ENCODE measurements at regions not wholly inside any gene's neighbourhood (a gene's known extent, or its start where the extent isn't known, plus 50 kb on each side); places are given as distances from the start of the nearest gene placed in this dataset.

- H3K27me3 ChIP-seq (ENCODE audit: insufficient read depth, low read length): no peaks in the 10 kb centered on the region
- no peaks in the 10 kb centered on the region for H4K20me1 ChIP-seq (ENCODE audit: insufficient read depth, low read length)
- no peaks in the 10 kb centered on the region for H3K79me2 ChIP-seq (ENCODE audit: insufficient read depth, low read length)
- H3K4me2 ChIP-seq (ENCODE audit: insufficient read depth, low read length): no peak overlapping the region
- no peak for DNase-seq (ENCODE audit: insufficient read length, low spot score, missing footprints)
- H3K27ac ChIP-seq (ENCODE audit: low read depth, low read length): no peak overlapping the region
- H3K4me3 ChIP-seq (ENCODE audit: insufficient read depth, low read length): no peak overlapping the region
- H3K36me3 ChIP-seq (ENCODE audit: insufficient read depth, low read length): no peaks in the 10 kb centered on the region
- no peaks in the 10 kb centered on the region for H3K4me1 ChIP-seq (ENCODE audit: insufficient read depth, low read length)
- TF ChIP-seq CTCF (IDR thresholded peaks at IDR 0.05; ENCODE audit: extremely low read depth, low read depth, low read length): no peak
- peaks cover 2% of the 10 kb centered on the region for H3K9me3 ChIP-seq (ENCODE audit: low read depth, low read length)
- H2AFZ ChIP-seq (ENCODE audit: low read length): no peak overlapping the region
Observed at GRCh38 chr13:70388935-70389334, 280.7 kb upstream of the KLHL1 start.

GRCh38 chr13:70386919-70387318, 278.7 kb upstream of the KLHL1 start:
- Histone ChIP-seq H3K27ac (ENCODE audit: low read depth, low read length) (no peak overlapping the region), H3K4me3 (ENCODE audit: insufficient read depth, low read length) (no peak overlapping the region), H3K27me3 (ENCODE audit: insufficient read depth, low read length) (no peaks in the 10 kb centered on the region), H3K79me2 (ENCODE audit: insufficient read depth, low read length) (no peaks in the 10 kb centered on the region), H2AFZ (ENCODE audit: low read length) (no peak overlapping the region), H3K4me1 (ENCODE audit: insufficient read depth, low read length) (no peaks in the 10 kb centered on the region), H3K9me3 (ENCODE audit: low read depth, low read length) (peaks cover 2% of the 10 kb centered on the region), H3K4me2 (ENCODE audit: insufficient read depth, low read length) (no peak overlapping the region), H3K36me3 (ENCODE audit: insufficient read depth, low read length) (no peaks in the 10 kb centered on the region), H4K20me1 (ENCODE audit: insufficient read depth, low read length) (no peaks in the 10 kb centered on the region)
- no peak for DNase-seq (ENCODE audit: insufficient read length, low spot score, missing footprints)
- TF ChIP-seq CTCF (IDR thresholded peaks at IDR 0.05; ENCODE audit: extremely low read depth, low read depth, low read length): no peak

- peaks cover 2% of the 10 kb centered on the region for H3K9me3 ChIP-seq (ENCODE audit: low read depth, low read length)
- no peaks in the 10 kb centered on the region for H3K27me3 ChIP-seq (ENCODE audit: insufficient read depth, low read length)
- H2AFZ ChIP-seq (ENCODE audit: low read length): no peak overlapping the region
- H3K27ac ChIP-seq (ENCODE audit: low read depth, low read length): no peak overlapping the region
- no peaks in the 10 kb centered on the region for H4K20me1 ChIP-seq (ENCODE audit: insufficient read depth, low read length)
- H3K4me2 ChIP-seq (ENCODE audit: insufficient read depth, low read length): no peak overlapping the region
- DNase-seq (ENCODE audit: insufficient read length, low spot score, missing footprints): no peak
- H3K4me1 ChIP-seq (ENCODE audit: insufficient read depth, low read length): no peaks in the 10 kb centered on the region
- no peak for TF ChIP-seq CTCF (IDR thresholded peaks at IDR 0.05; ENCODE audit: extremely low read depth, low read depth, low read length)
- H3K79me2 ChIP-seq (ENCODE audit: insufficient read depth, low read length): no peaks in the 10 kb centered on the region
- no peak overlapping the region for H3K4me3 ChIP-seq (ENCODE audit: insufficient read depth, low read length)
- no peaks in the 10 kb centered on the region for H3K36me3 ChIP-seq (ENCODE audit: insufficient read depth, low read length)
Observed at GRCh38 chr13:70385852-70386251, 277.6 kb upstream of the KLHL1 start.

- H2AFZ ChIP-seq (ENCODE audit: low read length): no peak overlapping the region
- H3K79me2 ChIP-seq (ENCODE audit: insufficient read depth, low read length): no peaks in the 10 kb centered on the region
- DNase-seq (ENCODE audit: insufficient read length, low spot score, missing footprints): no peak
- no peaks in the 10 kb centered on the region for H3K36me3 ChIP-seq (ENCODE audit: insufficient read depth, low read length)
- H3K4me3 ChIP-seq (ENCODE audit: insufficient read depth, low read length): no peak overlapping the region
- H4K20me1 ChIP-seq (ENCODE audit: insufficient read depth, low read length): no peaks in the 10 kb centered on the region
- TF ChIP-seq CTCF (IDR thresholded peaks at IDR 0.05; ENCODE audit: extremely low read depth, low read depth, low read length): no peak
- H3K27ac ChIP-seq (ENCODE audit: low read depth, low read length): no peak overlapping the region
- H3K9me3 ChIP-seq (ENCODE audit: low read depth, low read length): peaks cover 2% of the 10 kb centered on the region
- no peak overlapping the region for H3K4me2 ChIP-seq (ENCODE audit: insufficient read depth, low read length)
- no peaks in the 10 kb centered on the region for H3K27me3 ChIP-seq (ENCODE audit: insufficient read depth, low read length)
- no peaks in the 10 kb centered on the region for H3K4me1 ChIP-seq (ENCODE audit: insufficient read depth, low read length)
Observed at GRCh38 chr13:70384156-70384555, 275.9 kb upstream of the KLHL1 start.

Data from osteoblast (primary cell).